ENCODE measurements at regions not wholly inside any gene's neighbourhood (a gene's known extent, or its start where the extent isn't known, plus 50 kb on each side); places are given as distances from the start of the nearest gene placed in this dataset.

DNA sequence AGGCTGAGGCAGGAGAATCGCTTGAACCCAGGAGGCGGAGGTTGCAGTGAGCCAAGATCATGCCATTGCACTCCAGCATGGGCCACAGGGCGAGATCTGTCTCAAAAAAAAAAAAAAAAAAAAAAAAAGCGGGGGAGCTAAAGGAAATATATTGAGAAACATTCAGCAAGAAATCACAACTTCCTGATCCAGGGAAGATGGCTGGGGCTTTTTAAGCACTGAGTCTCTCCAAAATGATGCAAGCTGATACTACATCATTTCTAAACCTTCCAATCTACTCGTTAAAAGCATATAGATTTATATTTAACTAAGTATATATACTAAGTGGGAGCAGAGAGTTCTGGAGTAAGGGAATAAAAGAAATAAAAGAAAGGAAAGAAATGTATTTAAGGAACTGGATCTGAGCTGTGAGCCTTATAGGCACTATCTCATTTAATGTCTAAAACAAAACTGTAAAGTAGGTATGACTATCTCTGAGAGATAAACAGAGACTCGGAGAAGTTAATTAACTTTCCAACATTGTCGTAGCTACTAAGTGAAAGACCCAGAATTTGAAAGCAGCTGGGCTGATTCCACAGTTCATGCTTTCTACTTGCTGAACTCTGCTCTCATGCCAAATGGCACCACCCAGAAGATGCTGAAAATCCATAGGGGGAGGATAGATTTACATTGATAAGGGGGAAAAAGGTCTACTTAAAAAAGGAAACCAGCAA is 215.0 kb upstream of the MARCKS start:
- TF ChIP-seq, protein P1, sequence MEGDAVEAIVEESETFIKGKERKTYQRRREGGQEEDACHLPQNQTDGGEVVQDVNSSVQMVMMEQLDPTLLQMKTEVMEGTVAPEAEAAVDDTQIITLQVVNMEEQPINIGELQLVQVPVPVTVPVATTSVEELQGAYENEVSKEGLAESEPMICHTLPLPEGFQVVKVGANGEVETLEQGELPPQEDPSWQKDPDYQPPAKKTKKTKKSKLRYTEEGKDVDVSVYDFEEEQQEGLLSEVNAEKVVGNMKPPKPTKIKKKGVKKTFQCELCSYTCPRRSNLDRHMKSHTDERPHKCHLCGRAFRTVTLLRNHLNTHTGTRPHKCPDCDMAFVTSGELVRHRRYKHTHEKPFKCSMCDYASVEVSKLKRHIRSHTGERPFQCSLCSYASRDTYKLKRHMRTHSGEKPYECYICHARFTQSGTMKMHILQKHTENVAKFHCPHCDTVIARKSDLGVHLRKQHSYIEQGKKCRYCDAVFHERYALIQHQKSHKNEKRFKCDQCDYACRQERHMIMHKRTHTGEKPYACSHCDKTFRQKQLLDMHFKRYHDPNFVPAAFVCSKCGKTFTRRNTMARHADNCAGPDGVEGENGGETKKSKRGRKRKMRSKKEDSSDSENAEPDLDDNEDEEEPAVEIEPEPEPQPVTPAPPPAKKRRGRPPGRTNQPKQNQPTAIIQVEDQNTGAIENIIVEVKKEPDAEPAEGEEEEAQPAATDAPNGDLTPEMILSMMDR (IDR thresholded peaks at IDR 0.05) = no peak
- TF ChIP-seq POLR2A (IDR thresholded peaks at IDR 0.05) = no peak
